HG03280 (cell line): ENCODE measurements at regions not wholly inside any gene's neighbourhood (a gene's known extent, or its start where the extent isn't known, plus 50 kb on each side); places are given as distances from the start of the nearest gene placed in this dataset.

ENCODE experiments used
- ATAC-seq: cut with Tn5 transposase; IDR thresholded peaks from one replicate; pipeline ENCODE4 v1.9.1; 2021; ENCODE audit warnings: mild to moderate bottlenecking, moderate library complexity; ENCODE audit not compliant: unreplicated experiment

DNA sequence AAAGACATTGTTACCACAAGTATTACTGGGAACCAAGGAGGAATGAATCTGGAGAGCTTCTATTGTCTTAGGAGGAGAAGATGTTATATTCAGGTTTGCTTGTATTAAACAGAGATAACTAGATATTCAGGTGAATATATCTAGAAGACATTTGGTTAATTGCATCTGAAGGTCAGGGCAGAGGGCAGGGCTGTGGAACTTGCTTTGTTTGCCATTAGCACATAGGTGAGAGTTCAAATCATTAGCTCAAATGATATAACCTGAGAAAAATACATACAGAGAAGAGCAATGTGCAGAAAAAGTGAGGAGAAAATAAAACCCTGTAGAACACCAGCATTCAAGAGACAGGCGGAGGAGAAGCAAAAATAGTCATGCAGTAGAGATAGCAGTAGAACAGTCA, 116.8 kb downstream of the DNAJB9 start:
- ATAC-seq: no peak

GRCh38 chr7:108697254-108697653, 127.6 kb downstream of the DNAJB9 start:
- no peak for ATAC-seq

GRCh38 chr7:108711611-108712010, 141.9 kb downstream of the DNAJB9 start:
- ATAC-seq: no peak

- no peak for ATAC-seq
Observed at GRCh38 chr7:108716783-108717182, 147.1 kb downstream of the DNAJB9 start.

GRCh38 chr7:108717781-108718180, 148.1 kb downstream of the DNAJB9 start:
- no peak for ATAC-seq

GRCh38 chr7:108719631-108720030, 150.0 kb downstream of the DNAJB9 start:
- no peak for ATAC-seq

DNA sequence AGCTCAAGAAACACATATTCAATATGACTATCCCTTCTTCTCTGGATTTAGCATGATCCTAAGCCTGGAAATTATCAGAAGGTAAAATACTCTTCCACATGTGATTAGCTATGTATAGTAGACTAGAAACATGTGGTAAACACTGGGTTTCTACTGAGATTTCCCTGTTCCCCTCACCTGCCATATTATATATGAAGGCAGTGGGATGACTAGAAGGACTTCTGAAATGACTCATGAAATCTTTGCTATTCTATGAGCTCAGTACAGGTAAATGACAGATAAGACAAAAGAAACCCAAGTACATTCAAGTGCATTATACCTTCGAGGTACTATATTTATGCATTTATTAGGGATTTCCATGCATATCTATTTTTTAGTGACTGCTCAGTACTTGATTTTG, 152.9 kb downstream of the DNAJB9 start:
- no peak for ATAC-seq

DNA sequence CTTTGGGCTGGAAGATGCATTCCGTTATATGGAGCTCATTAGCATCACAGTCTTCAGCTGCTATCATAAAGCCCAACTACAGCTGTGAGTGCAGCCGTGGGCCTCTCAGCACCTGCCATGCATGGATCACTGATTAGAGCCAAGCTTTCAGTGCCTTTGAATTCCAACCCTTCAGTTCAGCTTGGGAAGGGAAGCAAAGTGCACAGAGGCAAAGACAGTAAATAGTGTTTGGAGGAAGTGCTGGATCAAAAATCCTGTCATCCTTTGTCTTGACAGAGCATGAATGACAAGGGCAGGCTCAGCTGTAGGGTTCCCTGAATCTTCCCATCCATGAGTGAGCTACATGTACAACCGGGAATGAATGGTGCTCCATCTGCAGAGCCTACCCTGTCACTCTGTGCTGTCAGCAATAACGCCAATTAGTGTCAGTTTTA, 153.7 kb downstream of the DNAJB9 start:
- no peak for ATAC-seq

- no peak for ATAC-seq
Observed at GRCh38 chr7:108724251-108725100, 154.8 kb downstream of the DNAJB9 start.

DNA sequence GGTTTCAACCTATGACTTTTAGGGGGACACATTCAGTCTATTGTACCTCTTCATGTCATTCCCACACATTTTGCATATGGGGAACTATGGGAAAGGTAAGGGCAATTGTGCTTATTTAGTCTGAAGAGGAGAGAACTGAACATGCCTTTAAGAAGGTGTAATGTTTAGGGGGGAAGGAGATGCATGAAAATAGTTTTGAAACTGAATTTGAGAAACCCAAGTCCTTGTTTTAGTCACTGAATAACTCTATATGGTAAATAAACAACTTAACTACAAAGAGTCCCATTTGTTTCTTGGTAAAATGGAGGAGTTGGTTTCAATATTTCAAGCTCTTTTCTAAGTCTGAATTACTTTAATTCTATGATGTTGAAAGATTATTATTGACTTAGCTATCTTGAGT, 166.1 kb downstream of the DNAJB9 start:
- ATAC-seq: no peak

DNA sequence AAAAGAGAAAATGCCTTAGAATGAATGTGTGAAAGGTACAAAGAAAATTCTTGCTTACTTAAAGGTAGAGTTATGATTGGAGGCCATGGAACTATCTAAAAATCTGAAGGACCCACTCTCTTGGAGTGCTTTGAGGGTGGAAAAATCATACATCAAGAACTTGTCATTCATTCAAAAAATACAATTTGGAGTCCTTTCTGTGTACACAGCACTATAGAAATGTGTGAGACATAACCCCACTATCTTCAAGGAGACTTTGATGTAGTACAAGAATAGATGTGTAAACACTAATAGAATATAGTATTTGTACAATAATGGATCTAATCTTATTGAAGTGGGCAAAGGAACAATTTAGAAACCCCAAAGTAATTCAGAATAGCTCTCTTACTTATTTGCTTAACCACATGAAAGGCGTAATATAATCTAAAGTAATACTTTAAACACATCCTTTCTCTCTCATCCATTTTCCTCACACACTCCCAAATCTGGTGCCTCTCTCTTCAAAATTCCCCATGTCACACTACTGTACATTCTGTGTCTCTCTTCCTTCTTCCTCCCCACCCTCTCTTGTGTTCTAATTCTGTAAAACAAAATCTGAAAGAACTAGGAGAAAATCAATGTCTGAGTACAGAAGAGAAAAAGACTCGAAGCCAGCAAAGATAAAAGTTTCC, 166.7 kb downstream of the DNAJB9 start:
- no peak for ATAC-seq

DNA sequence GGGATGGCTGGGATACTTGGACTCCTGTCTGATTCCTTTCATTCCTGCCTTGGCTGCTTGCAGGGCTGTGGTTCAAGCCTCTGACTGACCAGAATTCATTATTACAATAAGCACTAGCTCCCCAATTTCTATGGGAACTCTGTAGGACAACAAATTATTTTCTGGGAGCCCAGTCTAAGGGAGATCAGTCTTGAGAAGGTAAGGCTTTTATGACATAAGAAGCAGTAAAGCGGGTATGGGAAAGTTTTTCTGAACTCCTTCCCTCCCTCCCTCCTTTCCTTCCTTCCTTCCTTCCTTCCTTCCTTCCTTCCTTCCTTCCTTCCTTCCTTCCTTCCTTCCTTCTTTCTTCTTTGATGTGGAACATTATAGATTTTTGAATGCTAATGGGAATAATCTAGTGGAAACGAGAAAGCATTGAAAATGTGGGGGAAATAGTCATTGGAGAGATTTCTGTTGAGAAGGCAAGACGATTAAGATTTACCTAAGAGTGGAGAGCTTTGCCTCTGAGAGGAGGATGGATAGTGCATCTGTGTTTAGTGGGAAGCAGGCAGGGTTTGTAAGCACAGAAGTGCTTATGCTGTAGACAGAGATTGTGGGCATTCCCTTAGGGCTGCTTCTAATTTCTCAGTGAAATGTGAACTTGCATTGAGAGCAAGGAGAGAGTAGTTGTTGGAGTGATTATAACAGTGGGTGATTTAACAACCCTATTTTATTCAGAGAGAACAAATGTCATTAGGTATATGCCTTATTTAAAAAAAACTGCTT, 201.5 kb downstream of the DNAJB9 start:
- no peak for ATAC-seq

DNA sequence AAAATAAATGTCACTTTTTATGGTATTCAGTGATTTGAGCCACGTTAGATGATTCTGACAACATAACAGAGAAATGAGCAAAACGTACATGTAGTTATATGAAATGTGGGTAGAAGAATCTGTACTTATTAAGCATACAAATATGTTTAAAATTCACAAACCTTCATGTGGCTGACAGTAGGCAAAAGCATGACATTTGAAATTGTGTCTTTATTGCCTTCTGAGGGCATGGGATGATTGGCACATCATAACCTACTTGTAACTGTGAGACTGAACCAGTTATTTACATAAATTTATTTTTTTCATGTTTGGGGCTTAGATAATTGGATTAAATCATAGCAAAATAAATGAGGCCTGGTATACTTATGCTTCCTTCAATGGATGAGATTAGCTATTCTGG, 202.2 kb downstream of the DNAJB9 start:
- no peak for ATAC-seq

DNA sequence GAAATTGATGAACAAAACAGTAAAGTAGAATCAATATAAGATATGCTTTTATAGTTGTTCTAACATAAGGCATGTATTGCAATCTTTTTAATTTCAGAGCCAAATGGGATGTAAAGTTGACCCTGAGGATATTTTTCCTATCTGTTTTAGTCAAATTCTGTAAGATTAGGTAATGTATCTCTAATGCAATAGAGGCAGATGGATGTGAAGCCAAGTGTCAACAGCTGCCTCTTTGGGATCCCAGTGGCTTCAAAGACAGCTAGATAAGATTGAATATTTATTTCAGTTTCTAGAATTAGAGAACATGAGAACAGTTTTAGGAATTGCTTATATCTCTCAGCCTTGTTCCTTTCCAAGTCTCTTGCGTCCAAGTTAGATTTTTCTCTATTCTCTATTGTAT, 208.3 kb downstream of the DNAJB9 start:
- no peak for ATAC-seq

- ATAC-seq: no peak
Observed at GRCh38 chr7:108789451-108789850, 219.8 kb downstream of the DNAJB9 start.

- ATAC-seq: no peak
Observed at GRCh38 chr7:108794466-108794865, 224.8 kb downstream of the DNAJB9 start.

GRCh38 chr7:108802650-108803049, 233.0 kb downstream of the DNAJB9 start:
- no peak for ATAC-seq

- no peak for ATAC-seq
Observed at GRCh38 chr7:108805808-108806397, 236.2 kb downstream of the DNAJB9 start.

GRCh38 chr7:108808549-108809266, 239.0 kb downstream of the DNAJB9 start:
- ATAC-seq: no peak

DNA sequence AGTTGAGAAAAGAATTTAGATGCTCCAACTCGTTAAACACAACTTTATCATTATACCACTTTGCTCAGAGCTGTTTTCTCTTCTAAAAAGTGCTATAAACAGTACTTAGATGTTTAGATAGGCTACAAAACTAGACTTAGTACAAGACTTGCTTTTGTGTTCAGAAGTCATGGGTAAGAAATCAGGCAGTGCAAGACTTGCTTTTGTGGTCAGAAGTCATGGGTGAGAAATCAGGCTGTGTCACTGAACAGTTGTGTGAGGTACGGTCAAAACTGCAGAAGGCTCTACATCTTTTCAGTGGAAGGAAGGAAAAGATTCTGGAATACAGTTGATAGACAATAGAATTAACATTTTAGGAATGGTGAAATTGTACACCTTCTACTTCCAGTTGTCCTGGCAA, 239.7 kb downstream of the DNAJB9 start:
- no peak for ATAC-seq
